Ascending aorta (tissue), 2 donors: ENCODE measurements at regions not wholly inside any gene's neighbourhood (a gene's known extent, or its start where the extent isn't known, plus 50 kb on each side); places are given as distances from the start of the nearest gene placed in this dataset.

Source experiments
- DNase-seq, 2 donors: peaks; one replicate each; pipeline ENCODE4 v3.0.0-alpha.2; 2019; ENCODE audit warnings: low spot score in 2 of 2
- H3K27ac ChIP-seq, 2 donors: fragments of 200-600 bp; sonication (generic); one replicate each; pipeline ENCODE4 v1.5.1; 2016 to 2017; ENCODE audit warnings: mild to moderate bottlenecking in 1 of 2
- H3K27me3 ChIP-seq: fragments of 200-600 bp; sonication (generic); one replicate; pipeline ENCODE4 v1.5.1; 2017
- H3K36me3 ChIP-seq, 2 donors: fragments of 200-600 bp; sonication (generic); one replicate each; pipeline ENCODE4 v1.5.1; 2016
- H3K4me1 ChIP-seq, 2 donors: fragments of 200-600 bp; sonication (generic); one replicate each; pipeline ENCODE4 v1.5.1; 2016 to 2017; ENCODE audit warnings: mild to moderate bottlenecking in 1 of 2
- H3K4me3 ChIP-seq, 2 donors: fragments of 200-600 bp; sonication (generic); one replicate each; pipeline ENCODE4 v1.5.1; 2016 to 2017; ENCODE audit warnings: mild to moderate bottlenecking in 1 of 2
- H3K9me3 ChIP-seq, 2 donors: fragments of 200-600 bp; sonication (generic); one replicate each; pipeline ENCODE4 v1.5.1; 2016
- intact Hi-C: fragments of 100-400 bp; cut with DNase I; formaldehyde crosslinking; loops from one replicate; pipeline ENCODE4 v1.15.1; 2023
- TF ChIP-seq, protein P1 (sequence below), 3 experiments: fragments of 200-600 bp in 2 of 3; fragments of 450-650 bp in 1 of 3; sonication (generic) in 2 of 3; IDR thresholded peaks; one replicate each; pipeline ENCODE4 v1.5.1; 2016 to 2019; ENCODE audit warnings: antibody characterized with exemption in 3 of 3, mild to moderate bottlenecking in 1 of 3, moderate library complexity in 1 of 3

DNA sequence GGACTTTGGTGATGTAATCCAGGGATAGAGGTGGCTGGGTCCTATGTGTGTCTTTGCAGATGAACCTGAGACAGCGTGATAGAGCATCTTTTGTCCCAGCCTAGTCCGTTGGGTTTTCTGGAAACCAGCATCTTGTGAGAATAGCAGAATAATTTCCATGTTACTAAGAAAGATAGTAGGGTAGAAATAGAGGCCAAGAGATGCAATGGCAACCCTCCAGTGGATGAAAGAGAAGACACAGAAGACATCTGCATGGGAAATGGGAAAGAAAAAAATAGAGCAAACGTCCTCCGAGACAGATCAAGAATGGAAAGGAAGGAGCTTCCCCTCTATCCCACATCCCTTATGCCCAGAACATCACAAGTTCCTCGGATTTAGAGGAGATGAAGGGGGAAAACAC, 409.3 kb upstream of the TMEM132C start:
- no peak for DNase-seq
- H3K36me3 ChIP-seq: no peaks in the 10 kb centered on the region
- no peaks in the 10 kb centered on the region for H3K9me3 ChIP-seq
- H3K4me1 ChIP-seq: no peaks in the 10 kb centered on the region
- H3K27ac ChIP-seq: no peak overlapping the region
- H3K27me3 ChIP-seq: no peaks in the 10 kb centered on the region
- no peak overlapping the region for H3K4me3 ChIP-seq
- intact Hi-C loops: no loop called here
- TF ChIP-seq, protein P1, sequence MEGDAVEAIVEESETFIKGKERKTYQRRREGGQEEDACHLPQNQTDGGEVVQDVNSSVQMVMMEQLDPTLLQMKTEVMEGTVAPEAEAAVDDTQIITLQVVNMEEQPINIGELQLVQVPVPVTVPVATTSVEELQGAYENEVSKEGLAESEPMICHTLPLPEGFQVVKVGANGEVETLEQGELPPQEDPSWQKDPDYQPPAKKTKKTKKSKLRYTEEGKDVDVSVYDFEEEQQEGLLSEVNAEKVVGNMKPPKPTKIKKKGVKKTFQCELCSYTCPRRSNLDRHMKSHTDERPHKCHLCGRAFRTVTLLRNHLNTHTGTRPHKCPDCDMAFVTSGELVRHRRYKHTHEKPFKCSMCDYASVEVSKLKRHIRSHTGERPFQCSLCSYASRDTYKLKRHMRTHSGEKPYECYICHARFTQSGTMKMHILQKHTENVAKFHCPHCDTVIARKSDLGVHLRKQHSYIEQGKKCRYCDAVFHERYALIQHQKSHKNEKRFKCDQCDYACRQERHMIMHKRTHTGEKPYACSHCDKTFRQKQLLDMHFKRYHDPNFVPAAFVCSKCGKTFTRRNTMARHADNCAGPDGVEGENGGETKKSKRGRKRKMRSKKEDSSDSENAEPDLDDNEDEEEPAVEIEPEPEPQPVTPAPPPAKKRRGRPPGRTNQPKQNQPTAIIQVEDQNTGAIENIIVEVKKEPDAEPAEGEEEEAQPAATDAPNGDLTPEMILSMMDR (IDR thresholded peaks at IDR 0.05): no peak

DNA sequence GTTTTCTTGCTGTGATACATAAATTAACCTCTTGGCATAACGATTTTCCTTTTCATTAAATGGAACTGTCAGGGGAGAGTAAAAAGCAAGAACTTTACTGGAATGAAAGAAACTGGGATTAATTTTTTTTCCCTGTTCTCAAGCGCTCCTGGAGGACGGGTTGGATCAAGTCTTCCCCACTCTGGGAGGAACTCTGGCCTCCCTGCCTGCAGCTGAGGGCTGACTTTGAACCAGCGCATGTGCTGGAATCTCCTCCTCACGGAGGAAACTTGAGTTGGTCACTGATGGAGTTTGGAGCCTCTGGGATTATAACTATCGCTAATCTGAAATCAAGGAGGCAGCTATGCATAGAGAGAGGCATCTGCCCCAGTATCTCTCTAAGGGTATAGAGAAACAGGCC, 406.4 kb upstream of the TMEM132C start:
- Histone ChIP-seq H3K27me3 (no peaks in the 10 kb centered on the region), H3K4me3 (no peak overlapping the region), H3K4me1 (no peaks in the 10 kb centered on the region), H3K36me3 (no peaks in the 10 kb centered on the region), H3K9me3 (peaks cover 0 to 8% of the 10 kb centered on the region in 2 donors), H3K27ac (no peak overlapping the region)
- TF ChIP-seq, protein P1 (IDR thresholded peaks at IDR 0.05): no peak
- intact Hi-C loops: no loop called here
- DNase-seq: no peak

DNA sequence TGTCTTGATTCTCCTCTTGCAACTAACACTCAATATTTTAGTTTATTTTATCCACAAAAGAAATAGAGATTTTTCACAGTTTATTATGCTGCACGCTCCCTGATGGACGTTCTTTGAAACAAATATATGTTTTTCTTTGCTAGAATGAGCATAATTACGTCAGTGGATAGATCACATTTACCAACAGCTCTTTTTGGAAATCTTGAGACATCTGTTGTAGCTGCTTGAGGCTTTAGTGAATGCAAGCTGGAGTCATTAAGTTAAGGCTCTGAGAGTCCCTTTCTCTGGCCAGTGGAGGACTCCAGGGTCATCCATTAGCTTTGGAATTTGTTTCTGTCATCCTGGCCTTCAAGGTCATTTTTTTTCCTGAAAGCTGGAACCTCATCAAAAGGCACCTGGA, 405.6 kb upstream of the TMEM132C start:
- intact Hi-C loops: no loop called here
- TF ChIP-seq, protein P1 (IDR thresholded peaks at IDR 0.05): no peak
- no peak for DNase-seq

DNA sequence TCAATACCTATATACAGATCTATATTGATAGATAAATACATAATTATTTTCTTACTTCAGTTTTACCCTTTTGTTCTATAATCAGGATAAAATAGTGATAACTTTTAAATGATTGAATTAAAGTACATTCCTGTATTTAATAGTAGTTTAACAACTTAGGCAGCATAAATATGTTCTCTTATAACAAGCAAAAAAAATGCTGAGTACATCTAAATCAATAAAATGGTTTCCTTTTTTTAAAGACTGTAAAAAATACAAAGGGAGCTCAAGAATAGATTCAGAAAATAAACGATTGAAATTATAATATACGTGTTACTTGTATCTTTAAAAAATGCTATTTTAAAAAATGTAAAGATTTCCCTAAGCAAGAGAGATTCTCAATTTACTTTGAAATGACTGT, 393.7 kb upstream of the TMEM132C start:
- DNase-seq: no peak
- H3K36me3 ChIP-seq: no peaks in the 10 kb centered on the region
- H3K9me3 ChIP-seq: no peaks in the 10 kb centered on the region
- TF ChIP-seq, protein P1 (IDR thresholded peaks at IDR 0.05): no peak
- no peaks in the 10 kb centered on the region for H3K27me3 ChIP-seq
- intact Hi-C loops: no loop called here
- no peaks in the 10 kb centered on the region for H3K4me1 ChIP-seq
- H3K4me3 ChIP-seq: no peak overlapping the region
- no peak overlapping the region for H3K27ac ChIP-seq

More for the DNA sequence above, 405.6 kb upstream of the TMEM132C start:
- H3K4me3 ChIP-seq: no peak overlapping the region
- H3K27me3 ChIP-seq: no peaks in the 10 kb centered on the region
- H3K27ac ChIP-seq: no peak overlapping the region
- H3K4me1 ChIP-seq: no peaks in the 10 kb centered on the region
- H3K9me3 ChIP-seq: peaks cover 0 to 8% of the 10 kb centered on the region in 2 donors
- H3K36me3 ChIP-seq: no peaks in the 10 kb centered on the region

DNA sequence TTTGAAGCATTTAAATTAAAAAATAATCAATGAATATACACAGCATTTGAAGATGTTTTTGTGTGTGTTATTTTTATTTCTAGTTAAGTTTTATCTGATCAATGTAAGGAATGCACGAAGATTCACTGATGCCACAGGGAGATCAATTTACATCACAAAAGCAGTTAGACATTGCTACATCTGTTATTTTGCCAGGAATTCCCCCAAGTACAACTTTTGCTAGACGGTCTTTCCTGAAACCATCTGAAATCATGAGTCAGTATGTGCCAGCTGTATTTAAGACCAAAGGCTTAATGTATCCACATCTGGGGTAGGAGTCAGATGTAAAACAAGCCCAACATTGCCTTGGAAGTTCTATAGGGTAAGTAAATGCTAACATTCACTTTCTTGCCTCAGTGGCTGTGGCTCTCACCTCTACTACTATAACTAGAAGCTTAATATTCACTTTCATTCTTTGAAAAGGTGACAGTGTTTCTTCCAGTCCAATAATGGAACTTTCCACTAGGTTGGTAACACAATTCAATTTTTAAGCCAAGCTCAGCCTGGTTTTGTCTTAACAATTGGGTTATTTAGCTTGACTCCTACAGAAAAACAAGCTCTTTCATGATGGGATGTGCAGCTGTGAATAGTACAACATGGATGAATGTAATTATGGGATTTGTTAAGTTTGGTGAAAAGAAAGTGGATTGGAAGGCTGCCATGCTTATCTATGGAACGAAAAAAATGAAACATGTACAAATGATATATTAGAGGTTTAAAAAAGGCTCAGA, 385.4 kb upstream of the TMEM132C start:
- intact Hi-C loops: no loop called here
- no peak for DNase-seq
- TF ChIP-seq, protein P1 (IDR thresholded peaks at IDR 0.05): no peak

More for the DNA sequence above, 385.4 kb upstream of the TMEM132C start:
- H3K4me1 ChIP-seq: no peaks in the 10 kb centered on the region
- no peak overlapping the region for H3K27ac ChIP-seq
- no peak overlapping the region for H3K4me3 ChIP-seq
- H3K27me3 ChIP-seq: no peaks in the 10 kb centered on the region
- no peaks in the 10 kb centered on the region for H3K9me3 ChIP-seq
- no peaks in the 10 kb centered on the region for H3K36me3 ChIP-seq
